Islet precursor cell (in vitro differentiated cells): ENCODE measurements at regions not wholly inside any gene's neighbourhood (a gene's known extent, or its start where the extent isn't known, plus 50 kb on each side); places are given as distances from the start of the nearest gene placed in this dataset.
A peak's percentile ranks its signal among the peaks of the same experiment; 100 is the strongest.
"Not testable (repeated sequence)": the region's sequence is repeated elsewhere in the genome, so short reads cannot be mapped to it uniquely, and the experiment has no call there.

Experiments used
- DNase-seq: peaks from one replicate; pipeline ENCODE4 v3.0.0-alpha.2; 2018

- no peak for DNase-seq
Measured at GRCh38 chr3:34066999-34067398, 268.6 kb downstream of the PDCD6IP start.

GRCh38 chr3:34067536-34068051, 269.2 kb downstream of the PDCD6IP start:
- no peak for DNase-seq

DNA sequence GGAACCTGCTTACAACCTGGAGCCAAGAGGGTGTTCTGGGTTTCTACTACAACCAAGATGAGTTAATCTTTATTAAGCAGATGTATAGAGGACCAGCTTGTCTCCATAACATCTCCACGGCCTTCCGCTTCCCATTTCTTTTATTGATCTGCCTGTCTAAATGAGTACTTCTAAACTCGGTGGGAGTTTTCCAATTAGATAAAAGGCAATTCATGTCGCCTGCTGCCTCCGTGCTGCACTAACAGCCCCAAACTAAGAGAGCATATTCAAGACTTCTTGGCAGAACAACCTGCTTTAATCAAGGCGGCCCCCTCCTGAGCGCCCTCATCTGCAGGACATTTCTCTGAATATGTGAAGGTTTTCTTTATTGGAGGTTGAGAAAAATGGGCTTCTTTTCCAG, 270.1 kb downstream of the PDCD6IP start:
- DNase-seq: no peak

- DNase-seq: no peak
Measured at GRCh38 chr3:34070831-34071585, 272.6 kb downstream of the PDCD6IP start.

- no peak for DNase-seq
Measured at GRCh38 chr3:34072297-34072696, 273.9 kb downstream of the PDCD6IP start.

DNA sequence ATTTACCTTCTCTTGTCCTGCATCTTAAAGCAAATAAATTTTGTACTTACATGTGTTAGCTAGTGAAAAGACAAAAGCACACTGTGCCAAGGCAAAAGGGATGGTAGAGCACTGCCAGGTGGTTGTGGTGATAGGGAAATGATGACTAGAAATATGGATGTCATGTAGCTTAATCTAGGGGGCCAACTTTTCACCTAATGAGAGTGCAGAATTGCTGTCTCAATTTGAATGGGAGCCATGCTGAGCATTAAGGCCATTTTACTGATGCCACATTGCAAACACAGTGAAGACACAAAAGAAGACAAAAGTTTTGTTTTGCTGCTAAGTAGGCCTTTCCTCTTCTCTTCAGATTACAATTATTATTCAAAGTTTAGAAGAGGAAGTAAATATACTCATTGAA, 274.7 kb downstream of the PDCD6IP start:
- no peak for DNase-seq

DNA sequence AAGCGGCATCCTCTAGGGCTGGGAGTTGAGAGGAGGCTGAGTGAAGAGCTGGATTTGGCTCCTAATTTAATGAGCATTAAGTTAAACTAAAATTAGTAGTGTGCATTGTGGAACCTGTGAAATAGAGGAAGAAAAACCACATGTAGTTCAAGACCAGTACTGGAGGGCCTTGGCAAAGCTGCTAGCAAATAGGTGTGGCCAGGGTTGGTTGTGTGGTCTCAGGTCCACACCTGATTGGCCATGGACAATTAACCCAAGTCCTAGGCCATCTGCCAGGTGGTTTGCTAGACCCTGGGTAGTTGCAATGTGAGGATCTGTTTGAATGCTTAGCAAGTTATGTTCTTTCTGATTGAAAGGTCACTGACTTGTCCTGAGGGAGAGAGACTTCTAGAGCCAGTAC, 275.5 kb downstream of the PDCD6IP start:
- no peak for DNase-seq

- no peak for DNase-seq
Measured at GRCh38 chr3:34075975-34076374, 277.5 kb downstream of the PDCD6IP start.

- no peak for DNase-seq
Measured at GRCh38 chr3:34077417-34078195, 279.2 kb downstream of the PDCD6IP start.

GRCh38 chr3:34078418-34078817, 280.0 kb downstream of the PDCD6IP start:
- no peak for DNase-seq

DNA sequence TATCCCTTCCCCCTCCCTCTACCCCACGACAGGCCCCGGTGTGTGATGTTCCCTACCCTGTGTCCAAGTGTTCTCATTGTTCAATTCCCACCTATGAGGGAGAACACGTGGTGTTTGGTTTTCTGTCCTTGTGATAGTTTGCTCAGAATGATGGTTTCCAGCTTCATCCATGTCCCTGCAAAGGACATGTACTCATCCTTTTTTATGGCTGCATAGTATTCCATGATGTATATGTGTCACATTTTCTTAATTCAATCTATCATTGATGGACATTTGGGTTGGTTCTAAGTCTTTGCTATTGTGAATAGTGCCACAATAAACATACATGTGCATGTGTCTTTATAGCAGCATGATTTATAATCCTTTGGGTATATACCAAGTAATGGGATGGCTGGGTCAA, 281.4 kb downstream of the PDCD6IP start:
- DNase-seq: not testable (repeated sequence)

GRCh38 chr3:34090379-34090778, 291.9 kb downstream of the PDCD6IP start:
- not testable (repeated sequence) for DNase-seq

GRCh38 chr3:34090876-34091275, 292.4 kb downstream of the PDCD6IP start:
- DNase-seq: no peak

DNA sequence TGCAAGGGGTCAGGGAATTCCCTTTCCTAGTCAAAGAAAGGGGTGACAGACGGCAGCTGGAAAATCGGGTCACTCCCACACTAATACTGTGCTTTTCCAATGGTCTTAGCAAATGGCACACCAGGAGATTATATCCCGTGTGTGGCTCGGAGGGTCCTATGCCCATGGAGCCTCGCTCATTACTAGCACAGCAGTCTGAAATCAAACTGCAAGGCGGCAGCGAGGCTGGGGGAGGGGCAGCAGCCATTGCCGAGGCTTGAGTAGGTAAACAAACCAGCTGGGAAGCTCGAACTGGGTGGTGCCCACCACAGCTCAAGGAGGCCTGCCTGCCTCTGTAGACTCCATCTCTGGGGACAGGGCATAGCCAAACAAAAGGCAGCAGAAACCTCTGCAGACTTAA, 295.9 kb downstream of the PDCD6IP start:
- DNase-seq: not testable (repeated sequence)

GRCh38 chr3:34102288-34102687, 303.9 kb downstream of the PDCD6IP start:
- DNase-seq: no peak

DNA sequence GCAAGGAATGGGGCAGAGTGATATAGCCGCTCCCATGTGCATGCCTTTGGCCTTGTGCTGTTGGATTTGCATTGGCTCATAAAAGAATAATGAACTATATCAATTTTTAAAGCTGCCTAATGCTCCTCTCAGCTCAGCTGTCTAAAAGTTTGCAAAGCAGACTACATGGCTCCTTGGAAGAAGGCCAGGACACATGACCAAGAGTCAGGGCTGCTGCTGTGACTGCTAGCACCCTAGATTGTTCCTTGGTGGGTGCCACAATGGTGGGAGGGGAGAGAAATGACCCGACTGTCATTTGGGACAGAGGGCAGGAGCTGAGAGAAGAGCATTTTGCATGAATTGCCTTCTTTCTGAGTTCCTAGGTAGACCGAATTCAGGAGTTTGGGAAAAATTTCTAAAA, 307.9 kb downstream of the PDCD6IP start:
- DNase-seq: no peak

DNA sequence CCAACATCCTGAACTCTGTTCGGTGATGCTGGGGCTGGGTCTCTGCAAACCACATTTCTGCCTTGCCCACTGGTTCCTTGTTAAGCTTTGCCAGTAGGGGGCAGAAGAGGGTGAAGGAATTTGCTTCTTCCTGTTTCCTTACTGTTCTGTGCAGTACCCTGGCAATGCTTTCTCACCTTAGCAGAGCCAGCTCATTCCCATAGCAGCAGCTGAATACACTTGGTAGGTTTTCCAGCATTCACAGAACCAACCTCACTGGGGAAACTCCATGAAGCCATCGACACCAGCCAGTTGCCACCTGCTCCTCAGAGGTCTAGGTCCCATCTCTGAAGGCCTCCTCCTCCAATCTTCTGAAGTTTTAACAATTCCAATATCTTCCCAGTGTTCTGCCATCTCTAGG, 308.4 kb downstream of the PDCD6IP start:
- DNase-seq: peak; percentile 82

- DNase-seq: no peak
Measured at GRCh38 chr3:34107669-34108068, 309.2 kb downstream of the PDCD6IP start.

- DNase-seq: no peak
Measured at GRCh38 chr3:34109021-34109420, 310.6 kb downstream of the PDCD6IP start.

GRCh38 chr3:34109846-34110245, 311.4 kb downstream of the PDCD6IP start:
- no peak for DNase-seq

DNA sequence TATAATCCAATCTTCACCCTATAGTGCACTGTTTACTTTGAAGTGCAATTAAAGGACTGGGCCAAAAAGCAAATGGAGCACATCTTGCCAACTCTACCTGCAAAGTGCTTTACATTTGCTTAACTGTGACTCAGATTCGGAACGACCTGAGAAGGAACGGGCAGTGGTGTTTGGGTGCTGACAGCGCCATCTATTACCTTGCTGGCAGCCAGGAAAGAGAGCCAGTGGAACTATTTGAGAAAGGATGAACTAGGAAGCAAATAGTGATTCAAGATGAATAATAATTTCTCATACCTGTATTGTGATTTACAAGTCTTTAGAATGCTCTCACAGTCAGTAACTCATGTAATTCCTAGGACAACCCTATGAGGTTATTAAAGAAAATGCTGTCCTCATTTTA, 312.9 kb downstream of the PDCD6IP start:
- no peak for DNase-seq

GRCh38 chr3:34112261-34112660, 313.8 kb downstream of the PDCD6IP start:
- DNase-seq: not testable (repeated sequence)

- DNase-seq: no peak
Measured at GRCh38 chr3:34131091-34131490, 332.7 kb downstream of the PDCD6IP start.

GRCh38 chr3:34132069-34132692, 333.8 kb downstream of the PDCD6IP start:
- no peak for DNase-seq
